GM13976 (cell line): ENCODE measurements at regions not wholly inside any gene's neighbourhood (a gene's known extent, or its start where the extent isn't known, plus 50 kb on each side); places are given as distances from the start of the nearest gene placed in this dataset.
"Not testable (repeated sequence)": the region's sequence is repeated elsewhere in the genome, so short reads cannot be mapped to it uniquely, and the experiment has no call there.

Experiments
- DNase-seq: peaks from one replicate; pipeline ENCODE4 v3.0.0; 2012; ENCODE audit warnings: low spot score
- CTCF ChIP-seq: IDR thresholded peaks from 2 replicates; pipeline ENCODE4 v1.5.1; 2012; ENCODE audit warnings: borderline replicate concordance, mild to moderate bottlenecking; ENCODE audit not compliant: insufficient read depth; ENCODE audit errors: extremely low read depth, missing control alignments, control extremely low read depth
- in situ Hi-C: fragments of 300-500 bp; cut with MboI; formaldehyde crosslinking; loops from one replicate; pipeline ENCODE4 v1.12.0; 2022; ENCODE audit warnings: low sequenced_read_pairs, mixed read lengths, inconsistent platforms; ENCODE audit not compliant: unreplicated experiment

GRCh38 chr16:52740333-52740732 is 193.4 kb upstream of the TOX3 start:
- in situ Hi-C loops: no loop called here
- DNase-seq: no peak
- TF ChIP-seq CTCF: no peak

DNA sequence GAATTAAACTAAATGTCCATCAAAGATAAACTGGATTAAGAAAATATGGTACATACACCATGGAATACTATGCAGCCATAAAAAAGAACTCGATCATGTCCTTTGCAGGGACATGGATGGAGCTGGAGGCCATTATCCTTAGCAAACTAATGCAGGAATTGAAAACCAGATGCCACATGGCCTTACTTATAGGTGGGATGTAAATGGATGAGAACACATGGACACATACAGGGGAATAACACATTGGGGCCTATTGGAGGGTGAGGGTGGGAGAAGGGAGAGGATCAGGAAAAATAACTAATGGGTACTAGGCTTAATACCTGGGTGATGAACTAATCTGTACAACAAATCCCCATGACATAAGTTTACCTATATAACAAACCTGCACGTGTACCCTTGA is 192.0 kb upstream of the TOX3 start:
- in situ Hi-C loops: not testable (repeated sequence)

DNA sequence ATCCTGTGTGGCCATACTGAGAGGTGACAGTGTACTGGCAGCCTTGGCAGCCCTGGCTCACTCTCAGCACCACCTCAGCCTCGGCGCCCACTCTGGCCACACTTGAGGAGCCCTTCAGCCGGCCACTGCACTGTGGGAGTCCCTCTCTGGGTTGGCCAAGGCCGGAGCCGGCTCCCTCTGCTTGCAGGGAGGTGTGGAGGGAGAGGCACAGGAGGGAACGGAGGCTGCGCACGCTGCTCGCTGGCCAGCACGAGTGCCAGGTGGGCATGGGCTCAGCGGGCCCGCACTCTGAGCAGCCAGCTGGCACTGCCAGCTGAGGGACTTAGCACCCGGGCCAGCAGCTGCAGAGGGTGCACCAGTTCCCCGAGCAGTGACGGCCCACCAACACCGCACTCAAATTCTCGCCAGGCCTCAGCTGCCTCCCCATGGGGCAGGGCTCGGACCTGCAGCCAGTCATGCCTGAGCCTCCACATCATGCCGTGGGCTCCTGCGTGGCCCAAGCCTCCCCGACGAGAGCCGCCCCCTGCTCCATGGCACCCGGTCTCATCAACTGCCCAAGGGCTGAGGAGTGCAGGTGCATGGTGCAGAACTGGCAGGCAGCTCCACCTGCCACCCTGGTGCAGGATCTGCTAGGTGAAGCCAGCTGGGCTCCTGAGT is 184.4 kb upstream of the TOX3 start:
- DNase-seq: no peak
- in situ Hi-C loops: no loop called here
- TF ChIP-seq CTCF: no peak

More for the DNA sequence above, 192.0 kb upstream of the TOX3 start:
- DNase-seq: not testable (repeated sequence)

DNA sequence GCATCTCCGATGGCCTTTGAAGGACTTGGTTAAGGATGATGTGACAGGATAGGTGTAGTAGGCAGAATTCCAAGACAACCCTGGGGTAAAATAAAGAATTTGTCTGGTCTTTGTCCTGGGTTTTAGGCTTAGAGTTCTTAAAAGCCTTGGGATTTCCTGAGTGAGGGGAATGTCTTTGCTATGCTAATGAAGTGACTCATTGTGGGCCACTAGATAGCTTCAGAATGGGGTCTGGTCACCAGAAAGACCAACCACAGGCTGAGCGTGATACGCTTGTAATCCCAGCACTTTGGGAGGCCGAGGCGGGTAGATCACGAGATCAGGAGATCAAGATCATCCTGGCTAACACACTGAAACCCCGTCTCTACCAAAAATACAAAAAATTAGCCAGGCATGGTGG is 182.8 kb upstream of the TOX3 start:
- TF ChIP-seq CTCF: no peak
- no peak for DNase-seq
- in situ Hi-C loops: no loop called here

DNA sequence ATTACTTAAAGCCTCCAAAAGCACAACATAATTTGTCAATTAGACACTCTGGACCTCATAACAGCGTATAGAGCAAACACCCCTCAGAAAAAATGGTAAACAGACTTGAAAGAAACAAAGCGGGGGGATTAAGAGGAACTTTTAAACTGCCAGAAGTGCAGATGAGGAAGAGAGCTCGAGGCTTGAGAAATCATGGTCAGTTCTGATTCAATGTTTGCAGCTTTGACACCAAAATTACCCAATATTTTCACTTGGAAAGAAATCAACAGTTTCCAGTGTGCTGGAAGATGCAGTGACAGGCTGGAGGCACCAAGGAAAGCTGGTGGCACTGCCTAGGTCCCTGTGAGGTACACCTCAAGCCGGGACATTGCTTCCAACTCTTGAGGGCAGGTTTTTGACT is 180.9 kb upstream of the TOX3 start:
- no peak for DNase-seq
- no peak for TF ChIP-seq CTCF
- in situ Hi-C loops: no loop called here

DNA sequence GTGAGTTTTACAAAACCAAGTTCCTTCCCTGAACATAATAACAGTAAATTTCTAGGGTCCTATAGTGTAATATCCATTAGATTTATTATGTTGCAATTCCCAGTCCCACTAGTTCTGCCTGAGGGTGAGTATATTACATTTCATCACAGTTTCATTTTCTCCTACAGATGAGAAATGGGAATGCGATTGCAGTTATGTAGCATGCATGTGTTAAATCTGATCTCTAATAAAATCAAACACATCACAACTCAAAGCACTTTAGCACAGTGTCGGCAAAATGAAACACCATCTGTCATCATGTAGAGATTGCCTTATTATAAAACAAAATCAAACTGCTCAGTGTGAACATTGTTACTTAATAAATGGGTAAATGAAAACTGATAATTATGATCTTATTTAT is 180.5 kb upstream of the TOX3 start:
- no peak for TF ChIP-seq CTCF

GRCh38 chr16:52725461-52725860 is 178.5 kb upstream of the TOX3 start:
- no peak for DNase-seq
- in situ Hi-C loops: no loop called here

More for the DNA sequence above, 180.5 kb upstream of the TOX3 start:
- no peak for DNase-seq
- in situ Hi-C loops: no loop called here

More at GRCh38 chr16:52725461-52725860, 178.5 kb upstream of the TOX3 start:
- no peak for TF ChIP-seq CTCF
